GM23248 (cell line): ENCODE measurements at regions not wholly inside any gene's neighbourhood (a gene's known extent, or its start where the extent isn't known, plus 50 kb on each side); places are given as distances from the start of the nearest gene placed in this dataset.

Experiments
- DNase-seq: peaks from one replicate; pipeline ENCODE4 v3.0.0-alpha.2; 2015
- H2AFZ ChIP-seq: fragments of 200-600 bp; sonication (generic); 2 replicates; pipeline ENCODE4 v1.6.1; 2016; ENCODE audit warnings: antibody characterized with exemption
- H3F3A ChIP-seq: fragments of 200-600 bp; sonication (generic); 2 replicates; pipeline ENCODE4 v1.6.1; 2016; ENCODE audit warnings: mild to moderate bottlenecking, antibody characterized with exemption, mixed run types; ENCODE audit not compliant: insufficient read depth
- H3K27ac ChIP-seq: fragments of 200-600 bp; sonication (generic); 2 replicates; pipeline ENCODE4 v1.5.1; 2016; ENCODE audit warnings: mild to moderate bottlenecking
- H3K27me3 ChIP-seq: fragments of 200-600 bp; sonication (generic); replicated peaks from 2 replicates; pipeline ENCODE4 v1.6.1; 2016; ENCODE audit warnings: mild to moderate bottlenecking; ENCODE audit not compliant: insufficient read depth
- H3K36me3 ChIP-seq: fragments of 200-600 bp; sonication (generic); 2 replicates; pipeline ENCODE4 v1.6.1; 2016; ENCODE audit warnings: low read depth, mild to moderate bottlenecking
- H3K4me1 ChIP-seq: fragments of 200-600 bp; sonication (generic); 2 replicates; pipeline ENCODE4 v1.6.1; 2016; ENCODE audit warnings: mild to moderate bottlenecking; ENCODE audit not compliant: insufficient read depth
- H3K4me2 ChIP-seq: fragments of 200-600 bp; sonication (generic); one replicate; pipeline ENCODE4 v1.6.1; 2016; ENCODE audit warnings: mild to moderate bottlenecking; ENCODE audit not compliant: unreplicated experiment
- H3K4me3 ChIP-seq: fragments of 200-600 bp; sonication (generic); 2 replicates; pipeline ENCODE4 v1.5.1; 2016; ENCODE audit warnings: mild to moderate bottlenecking
- H3K79me2 ChIP-seq: fragments of 200-600 bp; sonication (generic); 2 replicates; pipeline ENCODE4 v1.6.1; 2016; ENCODE audit warnings: mild to moderate bottlenecking; ENCODE audit not compliant: insufficient read depth
- H3K9ac ChIP-seq: fragments of 200-600 bp; sonication (generic); 2 replicates; pipeline ENCODE4 v1.6.1; 2016; ENCODE audit warnings: mild to moderate bottlenecking
- H3K9me2 ChIP-seq: fragments of 200-600 bp; sonication (generic); 2 replicates; pipeline ENCODE4 v1.6.1; 2016; ENCODE audit warnings: mixed run types, mild to moderate bottlenecking, moderate library complexity; ENCODE audit not compliant: insufficient read depth
- H3K9me3 ChIP-seq: fragments of 200-600 bp; sonication (generic); one replicate; pipeline ENCODE4 v1.6.1; 2017; ENCODE audit warnings: low read depth
- H4K20me1 ChIP-seq: fragments of 200-600 bp; sonication (generic); 2 replicates; pipeline ENCODE4 v1.6.0; 2016; ENCODE audit not compliant: insufficient read depth
- EZH2 ChIP-seq: fragments of 200-600 bp; sonication (generic); IDR thresholded peaks from 2 replicates; pipeline ENCODE4 v1.6.1; 2018; ENCODE audit warnings: antibody characterized with exemption, mild to moderate bottlenecking; ENCODE audit not compliant: insufficient read depth, poor library complexity, severe bottlenecking
- EZH2phosphoT487 ChIP-seq: fragments of 200-600 bp; sonication (generic); IDR thresholded peaks from 2 replicates; pipeline ENCODE4 v1.6.1; 2018; ENCODE audit warnings: antibody characterized with exemption, moderate library complexity, mild to moderate bottlenecking, low read depth; ENCODE audit not compliant: insufficient read depth
- WGBS, 2 experiments: methylation state at CpG; one replicate each; pipeline ENCODE4 v1.1.6; 2015 to 2017; ENCODE audit warnings: low lambda C conversion rate in 2 of 2, low coverage in 1 of 2; ENCODE audit errors: missing lambda C conversion rate in 2 of 2; 5-methylcytosine and 5-hydroxymethylcytosine counted together
- in situ Hi-C: fragments of 300-500 bp; cut with MboI; formaldehyde crosslinking; loops from 2 replicates; pipeline ENCODE4 v1.15.0; 2020

DNA sequence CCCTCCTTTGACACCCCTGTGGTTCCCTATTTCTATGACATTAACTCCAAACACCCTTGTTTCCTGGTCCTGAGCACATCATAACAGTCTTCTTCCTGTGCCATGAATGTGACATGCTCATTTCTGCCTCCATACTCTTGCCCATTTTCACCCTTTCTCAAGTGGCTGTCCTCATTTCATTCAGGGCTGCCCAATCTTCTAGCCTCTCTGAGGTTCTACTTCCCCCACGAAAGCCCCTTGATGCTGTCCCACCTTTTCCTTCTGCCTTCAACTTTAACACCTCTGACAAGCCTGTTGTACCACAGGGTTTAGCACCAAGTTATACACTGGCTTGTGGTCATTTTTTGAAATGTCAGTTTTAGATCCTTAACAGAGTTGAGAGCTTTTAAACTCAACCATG is 136.2 kb upstream of the BOD1L1 start:
- no peak overlapping the region for H2AFZ ChIP-seq
- in situ Hi-C loops, result no loop called here
- no peaks in the 10 kb centered on the region for H3K9me2 ChIP-seq
- no peaks in the 10 kb centered on the region for H3F3A ChIP-seq
- DNase-seq, result no peak
- H3K9ac ChIP-seq, result no peak overlapping the region
- H3K79me2 ChIP-seq, result no peaks in the 10 kb centered on the region
- H3K4me2 ChIP-seq, result no peak overlapping the region
- no peaks in the 10 kb centered on the region for H4K20me1 ChIP-seq
- no peaks in the 10 kb centered on the region for H3K9me3 ChIP-seq
- H3K36me3 ChIP-seq, result no peaks in the 10 kb centered on the region
- H3K4me3 ChIP-seq, result no peak overlapping the region
- no peaks in the 10 kb centered on the region for H3K27me3 ChIP-seq
- H3K4me1 ChIP-seq, result no peaks in the 10 kb centered on the region
- WGBS, 2 experiments, result 10 to 25% methylated on average over 1 of the region's 1 CpG
- TF ChIP-seq EZH2phosphoT487, result no peak
- TF ChIP-seq EZH2, result no peak
- H3K27ac ChIP-seq, result no peak overlapping the region

- Histone ChIP-seq H3K27ac (no peak overlapping the region), H3K4me3 (no peak overlapping the region), H3K79me2 (no peaks in the 10 kb centered on the region), H3K36me3 (no peaks in the 10 kb centered on the region), H3K4me2 (no peak overlapping the region), H3K9me3 (no peaks in the 10 kb centered on the region), H3K27me3 (no peaks in the 10 kb centered on the region), H3K4me1 (no peaks in the 10 kb centered on the region), H3K9ac (no peak overlapping the region), H3K9me2 (no peaks in the 10 kb centered on the region), H4K20me1 (no peaks in the 10 kb centered on the region), H2AFZ (no peak overlapping the region), H3F3A (no peaks in the 10 kb centered on the region)
- TF ChIP-seq EZH2phosphoT487 (no peak), EZH2 (no peak)
- in situ Hi-C loops, result no loop called here
- WGBS, 2 experiments, result 42 to 44% methylated on average over 4 of the region's 4 CpGs
- no peak for DNase-seq
Observed at GRCh38 chr4:13765539-13765938, 138.0 kb upstream of the BOD1L1 start.

DNA sequence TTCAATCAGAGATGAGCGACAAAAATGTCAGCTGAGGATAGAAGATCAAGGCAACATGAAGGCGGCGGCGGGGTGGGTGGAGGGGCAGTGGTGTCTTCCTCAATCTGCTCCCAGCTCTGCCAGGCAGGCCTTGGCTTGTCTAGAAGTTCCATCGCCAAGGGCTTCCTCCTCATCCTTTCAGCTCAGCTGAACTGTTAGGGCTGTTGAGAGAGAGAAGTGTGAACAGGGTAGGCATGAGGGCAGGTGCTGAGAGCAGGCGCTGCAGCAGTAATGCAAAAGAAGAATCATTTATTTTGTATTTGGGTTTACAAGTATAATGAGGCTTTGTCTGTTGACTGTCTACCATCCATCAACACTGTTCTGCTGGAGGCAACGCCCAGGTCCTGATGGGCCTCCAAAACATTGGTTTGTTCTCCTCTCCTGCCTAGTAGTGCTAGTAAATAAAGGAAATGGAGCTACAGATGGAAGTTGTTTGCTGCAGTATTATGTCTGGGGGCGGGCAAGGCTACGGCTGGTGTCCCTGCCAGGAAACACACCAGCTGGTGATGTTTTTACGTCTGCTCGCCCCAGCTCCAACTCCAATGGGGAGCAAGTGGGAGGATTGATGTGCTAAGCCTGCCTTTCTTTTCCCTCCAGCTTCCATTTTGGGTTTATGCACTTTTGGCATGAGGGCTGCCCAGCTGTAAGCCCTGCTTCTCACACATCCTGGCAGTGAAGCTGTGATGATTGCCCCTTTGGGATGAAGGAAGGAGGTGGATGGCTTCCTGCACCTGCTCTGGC is 139.4 kb upstream of the BOD1L1 start:
- no peaks in the 10 kb centered on the region for H3K79me2 ChIP-seq
- H3K4me3 ChIP-seq, result no peak overlapping the region
- TF ChIP-seq EZH2, result no peak
- TF ChIP-seq EZH2phosphoT487, result no peak
- H3K4me2 ChIP-seq, result no peak overlapping the region
- no peaks in the 10 kb centered on the region; the same call in 1 of the 2 replicates for H3K27me3 ChIP-seq
- no peaks in the 10 kb centered on the region for H3K9me3 ChIP-seq
- H4K20me1 ChIP-seq, result no peaks in the 10 kb centered on the region
- in situ Hi-C loops, result no loop called here
- H2AFZ ChIP-seq, result no peak overlapping the region
- no peak overlapping the region for H3K9ac ChIP-seq
- no peak for DNase-seq
- no peaks in the 10 kb centered on the region for H3K36me3 ChIP-seq
- no peak overlapping the region for H3K27ac ChIP-seq
- no peaks in the 10 kb centered on the region for H3K9me2 ChIP-seq
- H3F3A ChIP-seq, result no peaks in the 10 kb centered on the region
- H3K4me1 ChIP-seq, result no peaks in the 10 kb centered on the region
- 32 to 40% methylated on average over 11 of the region's 11 CpGs for WGBS, 2 experiments

GRCh38 chr4:13777341-13777740 is 149.8 kb upstream of the BOD1L1 start:
- Histone ChIP-seq H2AFZ (no peak overlapping the region), H3K9ac (no peak overlapping the region), H3K27ac (no peak overlapping the region), H3K9me3 (no peaks in the 10 kb centered on the region), H4K20me1 (no peaks in the 10 kb centered on the region), H3K4me2 (no peak overlapping the region), H3K79me2 (no peaks in the 10 kb centered on the region), H3K27me3 (peaks cover 4% of the 10 kb centered on the region; the same call in 1 of the 2 replicates), H3K9me2 (no peaks in the 10 kb centered on the region), H3K4me1 (no peaks in the 10 kb centered on the region), H3K36me3 (no peaks in the 10 kb centered on the region), H3K4me3 (no peak overlapping the region), H3F3A (no peaks in the 10 kb centered on the region)
- no peak for DNase-seq
- in situ Hi-C loops, result no loop called here
- TF ChIP-seq EZH2phosphoT487, result no peak
- no peak for TF ChIP-seq EZH2
- 18 to 19% methylated on average over 1 of the region's 1 CpG for WGBS, 2 experiments
